ENCODE measurements at regions not wholly inside any gene's neighbourhood (a gene's known extent, or its start where the extent isn't known, plus 50 kb on each side); places are given as distances from the start of the nearest gene placed in this dataset.

DNA sequence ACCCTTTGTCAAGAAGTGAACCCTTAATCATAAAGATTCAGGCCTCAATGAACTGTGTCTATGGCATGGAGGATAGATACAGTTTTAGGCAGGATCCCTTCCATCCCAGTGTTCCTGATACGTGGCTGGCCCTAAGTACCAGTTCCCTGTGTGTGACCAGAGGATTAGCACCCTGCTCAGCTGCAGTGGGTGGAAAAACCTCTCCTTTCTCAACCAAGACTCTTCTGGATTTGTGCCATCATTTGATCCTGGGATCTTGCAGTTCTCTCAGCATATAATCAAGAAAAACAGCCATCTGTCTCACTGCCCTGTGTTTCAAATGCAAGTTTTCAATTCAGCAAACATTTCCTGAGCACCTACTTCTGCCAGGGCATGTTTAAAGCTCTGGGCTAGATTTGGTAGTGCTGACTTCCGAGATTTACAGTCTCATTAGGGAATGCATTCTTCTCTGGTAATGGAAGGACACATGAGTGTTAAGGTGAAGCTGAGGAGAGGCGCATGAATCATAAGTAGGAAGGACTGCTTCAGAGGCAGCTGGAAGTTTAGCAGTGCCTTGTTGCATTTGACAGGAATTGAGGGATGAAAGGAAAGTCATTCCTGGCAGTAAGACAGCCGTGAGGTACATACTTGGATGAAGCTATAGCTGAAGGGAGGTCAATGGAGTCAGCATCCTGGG, 388.3 kb downstream of the MFSD1 start:
- no peak for TF ChIP-seq MEF2D (tag; conservative IDR thresholded peaks at IDR 0.05; ENCODE audit: low read depth)
- TF ChIP-seq SNRNP70 (optimal IDR thresholded peaks at IDR 0.05; ENCODE audit: low read depth, low read length): no peak
- TF ChIP-seq PHF21A (IDR thresholded peaks at IDR 0.05; ENCODE audit: borderline replicate concordance, low read depth): no peak
- no peak for TF ChIP-seq NONO (IDR thresholded peaks at IDR 0.05; ENCODE audit: low read depth in 2 of 2, low read length in 1 of 2)
- no peak for TF ChIP-seq SMARCE1 (IDR thresholded peaks at IDR 0.05)
- TF ChIP-seq KDM1A (IDR thresholded peaks at IDR 0.05): no peak
- no peak for TF ChIP-seq ZNF263 (CRISPR knock-in tag; IDR thresholded peaks at IDR 0.05; ENCODE audit: borderline replicate concordance)
- no peak for TF ChIP-seq CHCHD3 (CRISPR knock-in tag; IDR thresholded peaks at IDR 0.05)
- TF ChIP-seq, protein P1, sequence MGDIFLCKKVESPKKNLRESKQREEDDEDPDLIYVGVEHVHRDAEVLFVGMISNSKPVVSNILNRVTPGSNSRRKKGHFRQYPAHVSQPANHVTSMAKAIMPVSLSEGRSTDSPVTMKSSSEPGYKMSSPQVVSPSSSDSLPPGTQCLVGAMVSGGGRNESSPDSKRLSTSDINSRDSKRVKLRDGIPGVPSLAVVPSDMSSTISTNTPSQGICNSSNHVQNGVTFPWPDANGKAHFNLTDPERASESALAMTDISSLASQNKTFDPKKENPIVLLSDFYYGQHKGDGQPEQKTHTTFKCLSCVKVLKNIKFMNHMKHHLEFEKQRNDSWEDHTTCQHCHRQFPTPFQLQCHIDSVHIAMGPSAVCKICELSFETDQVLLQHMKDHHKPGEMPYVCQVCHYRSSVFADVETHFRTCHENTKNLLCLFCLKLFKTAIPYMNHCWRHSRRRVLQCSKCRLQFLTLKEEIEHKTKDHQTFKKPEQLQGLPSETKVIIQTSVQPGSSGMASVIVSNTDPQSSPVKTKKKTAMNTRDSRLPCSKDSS (IDR thresholded peaks at IDR 0.05; ENCODE audit: low read depth, partially characterized antibody): no peak
- no peak for TF ChIP-seq SIRT6 (IDR thresholded peaks at IDR 0.05; ENCODE audit: low read depth, low read length)
- TF ChIP-seq POLR2B (IDR thresholded peaks at IDR 0.05; ENCODE audit: low read depth, partially characterized antibody): no peak
- TF ChIP-seq DIDO1 (tag; IDR thresholded peaks at IDR 0.05; ENCODE audit: low read depth): no peak
- TF ChIP-seq ZNF140 (CRISPR knock-in tag; IDR thresholded peaks at IDR 0.05): no peak
- Histone ChIP-seq H3K9me3 (replicated peaks; ENCODE audit: control insufficient read depth, insufficient read depth, low read depth, low read length) (no peaks in the 10 kb centered on the region), H3K4me1 (replicated peaks in 1 of 2; ENCODE audit: control insufficient read depth in 2 of 2, insufficient read depth in 2 of 2, low read length in 2 of 2) (no peaks in the 10 kb centered on the region), H3K27ac (ENCODE audit: extremely low read depth, low read depth, low read length) (no peak overlapping the region), H4K20me1 (replicated peaks; ENCODE audit: control insufficient read depth, insufficient read depth, low read length) (no peaks in the 10 kb centered on the region), H3K79me2 (ENCODE audit: control insufficient read depth, insufficient read depth, low read length) (no peaks in the 10 kb centered on the region), H3K36me3 (ENCODE audit: control insufficient read depth, insufficient read depth, low read length) (no peaks in the 10 kb centered on the region), H3K9me1 (ENCODE audit: control insufficient read depth, insufficient read depth, low read length) (no peaks in the 10 kb centered on the region), H3K27me3 (ENCODE audit: control insufficient read depth in 2 of 2, insufficient read depth in 2 of 2, low read length in 2 of 2) (no peaks in the 10 kb centered on the region), H3K9ac (ENCODE audit: insufficient read depth in 1 of 2, low read depth in 2 of 2, low read length in 2 of 2) (no peak overlapping the region), H3K4me3 (no peak overlapping the region), H3K4me2 (ENCODE audit: insufficient read depth, low read length) (no peak overlapping the region), H2AFZ (ENCODE audit: low read depth, low read length) (no peak overlapping the region)
- BruUV-seq (replicated peaks): no TSS peak
- CTCF ChIA-PET (ENCODE audit: low intra/inter-chr PET ratio): no interaction called here
- intact Hi-C loops (cut with micrococcal nuclease): no loop called here
- POLR2A ChIA-PET: no interaction called here
- no peak for DNase-seq (ENCODE audit: extremely low read depth in 1 of 4, low spot score in 3 of 4)
- 2% methylated on average over 4 of the region's 4 CpGs for WGBS (ENCODE audit: insufficient coverage, low coverage, missing lambda C conversion rate)
- FAIRE-seq: no peak
- ATAC-seq: no peak
- in situ Hi-C loops (cut with MboI): no loop called here
